GM23338 (cell line): ENCODE measurements at regions not wholly inside any gene's neighbourhood (a gene's known extent, or its start where the extent isn't known, plus 50 kb on each side); places are given as distances from the start of the nearest gene placed in this dataset.

Experiments used
- ATAC-seq: fragments of 200-7000 bp; cut with Tn5 transposase; 3 replicates; pipeline ENCODE4 v1.9.1; 2020
- DNase-seq: peaks from one replicate; pipeline ENCODE4 v3.0.0-alpha.2; 2015; ENCODE audit warnings: low spot score
- H2AFZ ChIP-seq: fragments of 200-600 bp; sonication (generic); 2 replicates; pipeline ENCODE4 v1.8.0; 2016; ENCODE audit warnings: antibody characterized with exemption, mild to moderate bottlenecking, moderate library complexity
- H3F3A ChIP-seq: fragments of 200-600 bp; sonication (generic); replicated peaks from 2 replicates; pipeline ENCODE4 v1.8.0; 2017; ENCODE audit warnings: antibody characterized with exemption, mixed run types, low read depth
- H3K27ac ChIP-seq: fragments of 200-600 bp; sonication (generic); 2 replicates; pipeline ENCODE4 v1.6.1; 2016; ENCODE audit warnings: low read depth
- H3K27me3 ChIP-seq: fragments of 200-600 bp; sonication (generic); 2 replicates; pipeline ENCODE4 v1.8.0; 2016; ENCODE audit warnings: mild to moderate bottlenecking, mixed run types, moderate library complexity; ENCODE audit not compliant: insufficient read depth
- H3K36me3 ChIP-seq: fragments of 200-600 bp; sonication (generic); 2 replicates; pipeline ENCODE4 v1.8.0; 2016; ENCODE audit warnings: mild to moderate bottlenecking; ENCODE audit not compliant: insufficient read depth
- H3K4me1 ChIP-seq: fragments of 200-600 bp; sonication (generic); 2 replicates; pipeline ENCODE4 v1.8.0; 2016; ENCODE audit warnings: mild to moderate bottlenecking, moderate library complexity; ENCODE audit not compliant: insufficient read depth
- H3K4me2 ChIP-seq: fragments of 200-600 bp; sonication (generic); 2 replicates; pipeline ENCODE4 v1.7.1; 2017; ENCODE audit warnings: mixed run types
- H3K4me3 ChIP-seq: fragments of 200-600 bp; sonication (generic); 2 replicates; pipeline ENCODE4 v1.6.1; 2016; ENCODE audit warnings: mixed run types
- H3K79me2 ChIP-seq: fragments of 200-600 bp; sonication (generic); replicated peaks from 2 replicates; pipeline ENCODE4 v1.8.0; 2017; ENCODE audit warnings: mild to moderate bottlenecking; ENCODE audit not compliant: insufficient read depth
- H3K9me2 ChIP-seq: fragments of 200-600 bp; sonication (generic); 2 replicates; pipeline ENCODE4 v1.8.0; 2017; ENCODE audit not compliant: insufficient read depth
- H4K20me1 ChIP-seq: fragments of 200-600 bp; sonication (generic); replicated peaks from 2 replicates; pipeline ENCODE4 v1.8.0; 2017; ENCODE audit warnings: mild to moderate bottlenecking; ENCODE audit not compliant: insufficient read depth
- H3K27ac Mint-ChIP-seq: 2 replicates; pipeline ENCODE4 v1.8.0; 2020; ENCODE audit warnings: inconsistent platforms, mild to moderate bottlenecking, moderate library complexity, mixed read lengths
- H3K27me3 Mint-ChIP-seq: 3 replicates; pipeline ENCODE4 v1.8.0; 2022; ENCODE audit warnings: low read depth, mild to moderate bottlenecking, moderate library complexity, mixed read lengths, inconsistent platforms; ENCODE audit not compliant: insufficient read depth, poor library complexity
- H3K36me3 Mint-ChIP-seq: 3 replicates; pipeline ENCODE4 v1.8.0; 2021; ENCODE audit warnings: low read depth, mild to moderate bottlenecking, inconsistent platforms, moderate library complexity, mixed read lengths
- H3K4me1 Mint-ChIP-seq: 3 replicates; pipeline ENCODE4 v1.8.0; 2020; ENCODE audit warnings: mild to moderate bottlenecking, inconsistent platforms, mixed read lengths
- H3K4me3 Mint-ChIP-seq: 3 replicates; pipeline ENCODE4 v1.8.0; 2021; ENCODE audit warnings: moderate library complexity, mild to moderate bottlenecking, inconsistent platforms, mixed read lengths
- H3K9me3 Mint-ChIP-seq: 3 replicates; pipeline ENCODE4 v1.8.0; 2020; ENCODE audit warnings: moderate library complexity, mild to moderate bottlenecking, inconsistent platforms, mixed read lengths
- CREB1 ChIP-seq: fragments of 250-450 bp; sonication (Bioruptor Pico); IDR thresholded peaks from 2 replicates; pipeline ENCODE4 v1.5.0; 2020; ENCODE audit warnings: low read depth, mild to moderate bottlenecking, moderate library complexity
- EZH2 ChIP-seq: fragments of 200-600 bp; sonication (generic); IDR thresholded peaks from one replicate; pipeline ENCODE4 v1.8.0; 2017; ENCODE audit warnings: antibody characterized with exemption, mild to moderate bottlenecking, low read depth; ENCODE audit not compliant: unreplicated experiment
- EZH2phosphoT487 ChIP-seq: fragments of 200-600 bp; sonication (generic); IDR thresholded peaks from one replicate; pipeline ENCODE4 v1.8.1; 2018; ENCODE audit warnings: antibody characterized with exemption; ENCODE audit not compliant: unreplicated experiment
- JUNB ChIP-seq: IDR thresholded peaks from one replicate; pipeline ENCODE4 v1.6.1; 2016; ENCODE audit warnings: antibody characterized with exemption; ENCODE audit not compliant: unreplicated experiment
- NANOG ChIP-seq: IDR thresholded peaks from 2 replicates; pipeline ENCODE4 v1.6.1; 2016; ENCODE audit warnings: antibody characterized with exemption, borderline replicate concordance
- POLR2AphosphoS5 ChIP-seq: IDR thresholded peaks from 2 replicates; pipeline ENCODE4 v1.6.1; 2016; ENCODE audit warnings: antibody characterized with exemption, low read depth
- STAT1 ChIP-seq: IDR thresholded peaks from one replicate; pipeline ENCODE4 v1.6.1; 2016; ENCODE audit warnings: antibody characterized with exemption; ENCODE audit not compliant: unreplicated experiment
- ZNF114 ChIP-seq: fragments of 250-450 bp; sonication (Bioruptor Pico); IDR thresholded peaks from 2 replicates; pipeline ENCODE4 v1.5.0; 2020; ENCODE audit warnings: mild to moderate bottlenecking, moderate library complexity
- ZNF331 ChIP-seq: fragments of 250-450 bp; sonication (Bioruptor Pico); IDR thresholded peaks from 2 replicates; pipeline ENCODE4 v1.5.0; 2020; ENCODE audit warnings: low read depth, mild to moderate bottlenecking, moderate library complexity
- TF ChIP-seq, protein P1 (sequence below): IDR thresholded peaks from one replicate; pipeline ENCODE4 v1.6.1; 2018; ENCODE audit warnings: antibody characterized with exemption; ENCODE audit not compliant: unreplicated experiment
- TF ChIP-seq, protein P2 (sequence below), 2 experiments: fragments of 200-600 bp in 1 of 2; sonication (generic) in 1 of 2; conservative IDR thresholded peaks; 2 replicates each; pipeline versions ENCODE4 v1.5.1 to v1.6.1; 2016 to 2017; ENCODE audit warnings: antibody characterized with exemption in 2 of 2, low read depth in 2 of 2, mild to moderate bottlenecking in 2 of 2, moderate library complexity in 1 of 2

GRCh38 chr13:107574517-107575210 lies 640.7 kb downstream of the LIG4 start:
- H3K4me3 Mint-ChIP-seq: peak overlapping the region; percentile 15; the same call in 2 of the 3 replicates
- TF ChIP-seq NANOG: peak; percentile 95
- TF ChIP-seq EZH2: no peak
- no peak for TF ChIP-seq POLR2AphosphoS5
- TF ChIP-seq, protein P1, sequence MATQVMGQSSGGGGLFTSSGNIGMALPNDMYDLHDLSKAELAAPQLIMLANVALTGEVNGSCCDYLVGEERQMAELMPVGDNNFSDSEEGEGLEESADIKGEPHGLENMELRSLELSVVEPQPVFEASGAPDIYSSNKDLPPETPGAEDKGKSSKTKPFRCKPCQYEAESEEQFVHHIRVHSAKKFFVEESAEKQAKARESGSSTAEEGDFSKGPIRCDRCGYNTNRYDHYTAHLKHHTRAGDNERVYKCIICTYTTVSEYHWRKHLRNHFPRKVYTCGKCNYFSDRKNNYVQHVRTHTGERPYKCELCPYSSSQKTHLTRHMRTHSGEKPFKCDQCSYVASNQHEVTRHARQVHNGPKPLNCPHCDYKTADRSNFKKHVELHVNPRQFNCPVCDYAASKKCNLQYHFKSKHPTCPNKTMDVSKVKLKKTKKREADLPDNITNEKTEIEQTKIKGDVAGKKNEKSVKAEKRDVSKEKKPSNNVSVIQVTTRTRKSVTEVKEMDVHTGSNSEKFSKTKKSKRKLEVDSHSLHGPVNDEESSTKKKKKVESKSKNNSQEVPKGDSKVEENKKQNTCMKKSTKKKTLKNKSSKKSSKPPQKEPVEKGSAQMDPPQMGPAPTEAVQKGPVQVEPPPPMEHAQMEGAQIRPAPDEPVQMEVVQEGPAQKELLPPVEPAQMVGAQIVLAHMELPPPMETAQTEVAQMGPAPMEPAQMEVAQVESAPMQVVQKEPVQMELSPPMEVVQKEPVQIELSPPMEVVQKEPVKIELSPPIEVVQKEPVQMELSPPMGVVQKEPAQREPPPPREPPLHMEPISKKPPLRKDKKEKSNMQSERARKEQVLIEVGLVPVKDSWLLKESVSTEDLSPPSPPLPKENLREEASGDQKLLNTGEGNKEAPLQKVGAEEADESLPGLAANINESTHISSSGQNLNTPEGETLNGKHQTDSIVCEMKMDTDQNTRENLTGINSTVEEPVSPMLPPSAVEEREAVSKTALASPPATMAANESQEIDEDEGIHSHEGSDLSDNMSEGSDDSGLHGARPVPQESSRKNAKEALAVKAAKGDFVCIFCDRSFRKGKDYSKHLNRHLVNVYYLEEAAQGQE: no peak
- no peak for TF ChIP-seq JUNB
- TF ChIP-seq ZNF331 (CRISPR knock-in tag): no peak
- no peak for TF ChIP-seq EZH2phosphoT487
- TF ChIP-seq STAT1: no peak
- TF ChIP-seq CREB1: no peak
- H3K9me3 Mint-ChIP-seq: peaks cover 12% of the 10 kb centered on the region
- Histone ChIP-seq H3K27ac (no peak overlapping the region), H3K79me2 (no peaks in the 10 kb centered on the region), H2AFZ (no peak overlapping the region), H3K9me2 (peaks cover 10% of the 10 kb centered on the region), H3F3A (no peaks in the 10 kb centered on the region), H3K4me3 (peak overlapping the region; percentile 4), H3K27me3 (peaks cover 25% of the 10 kb centered on the region), H3K4me2 (peak overlapping the region; percentile 50), H3K36me3 (no peaks in the 10 kb centered on the region), H3K4me1 (peaks cover 28% of the 10 kb centered on the region), H4K20me1 (no peaks in the 10 kb centered on the region)
- H3K36me3 Mint-ChIP-seq: peaks cover 16% of the 10 kb centered on the region
- no peak overlapping the region for H3K27ac Mint-ChIP-seq
- H3K4me1 Mint-ChIP-seq: peaks cover 48% of the 10 kb centered on the region
- peak; percentile 45 for DNase-seq
- peaks cover 22% of the 10 kb centered on the region for H3K27me3 Mint-ChIP-seq
- peak; percentile 70 for ATAC-seq

DNA sequence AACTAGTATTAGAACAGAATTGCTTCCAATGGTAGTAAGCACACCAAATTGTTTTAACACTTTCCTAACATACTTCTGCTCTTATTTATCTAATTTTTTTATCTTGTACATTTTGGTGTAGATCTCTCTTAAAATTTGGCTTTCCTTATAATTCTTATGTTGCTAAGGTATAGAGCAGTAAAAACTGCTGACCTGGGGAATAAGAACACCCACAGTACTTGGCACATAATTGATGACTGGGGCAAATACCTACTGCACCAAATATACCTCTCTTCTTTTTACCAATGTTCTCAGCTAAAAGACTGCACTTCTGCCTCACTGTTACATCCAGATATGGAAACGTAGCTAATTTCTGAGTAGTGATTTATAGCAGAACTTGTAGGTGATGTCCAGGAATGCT lies 642.2 kb downstream of the LIG4 start:
- Mint-ChIP-seq H3K27ac (no peak overlapping the region), H3K4me1 (peaks cover 47% of the 10 kb centered on the region), H3K36me3 (peaks cover 16% of the 10 kb centered on the region), H3K4me3 (no peak overlapping the region), H3K27me3 (peaks cover 16% of the 10 kb centered on the region), H3K9me3 (peaks cover 15% of the 10 kb centered on the region)
- Histone ChIP-seq H3K27me3 (peaks cover 25% of the 10 kb centered on the region), H3K4me3 (no peak overlapping the region), H3K4me1 (peaks cover 28% of the 10 kb centered on the region), H3K36me3 (no peaks in the 10 kb centered on the region), H4K20me1 (no peaks in the 10 kb centered on the region), H2AFZ (no peak overlapping the region), H3K79me2 (no peaks in the 10 kb centered on the region), H3K9me2 (peaks cover 12% of the 10 kb centered on the region), H3K4me2 (no peak overlapping the region), H3F3A (no peaks in the 10 kb centered on the region), H3K27ac (no peak overlapping the region)
- no peak for DNase-seq
- ATAC-seq: no peak
- TF ChIP-seq JUNB: no peak
- TF ChIP-seq ZNF114 (CRISPR knock-in tag): no peak
- TF ChIP-seq ZNF331 (CRISPR knock-in tag): no peak
- no peak for TF ChIP-seq EZH2
- TF ChIP-seq NANOG: no peak
- no peak for TF ChIP-seq STAT1
- TF ChIP-seq, protein P2, sequence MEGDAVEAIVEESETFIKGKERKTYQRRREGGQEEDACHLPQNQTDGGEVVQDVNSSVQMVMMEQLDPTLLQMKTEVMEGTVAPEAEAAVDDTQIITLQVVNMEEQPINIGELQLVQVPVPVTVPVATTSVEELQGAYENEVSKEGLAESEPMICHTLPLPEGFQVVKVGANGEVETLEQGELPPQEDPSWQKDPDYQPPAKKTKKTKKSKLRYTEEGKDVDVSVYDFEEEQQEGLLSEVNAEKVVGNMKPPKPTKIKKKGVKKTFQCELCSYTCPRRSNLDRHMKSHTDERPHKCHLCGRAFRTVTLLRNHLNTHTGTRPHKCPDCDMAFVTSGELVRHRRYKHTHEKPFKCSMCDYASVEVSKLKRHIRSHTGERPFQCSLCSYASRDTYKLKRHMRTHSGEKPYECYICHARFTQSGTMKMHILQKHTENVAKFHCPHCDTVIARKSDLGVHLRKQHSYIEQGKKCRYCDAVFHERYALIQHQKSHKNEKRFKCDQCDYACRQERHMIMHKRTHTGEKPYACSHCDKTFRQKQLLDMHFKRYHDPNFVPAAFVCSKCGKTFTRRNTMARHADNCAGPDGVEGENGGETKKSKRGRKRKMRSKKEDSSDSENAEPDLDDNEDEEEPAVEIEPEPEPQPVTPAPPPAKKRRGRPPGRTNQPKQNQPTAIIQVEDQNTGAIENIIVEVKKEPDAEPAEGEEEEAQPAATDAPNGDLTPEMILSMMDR (conservative IDR thresholded peaks at IDR 0.05; ENCODE audit: low read depth in 2 of 2): no peak
- TF ChIP-seq, protein P1: no peak
- TF ChIP-seq CREB1: no peak
